DND-41 (cell line): ENCODE measurements at regions not wholly inside any gene's neighbourhood (a gene's known extent, or its start where the extent isn't known, plus 50 kb on each side); places are given as distances from the start of the nearest gene placed in this dataset.

Experiments
- CTCF ChIP-seq: IDR thresholded peaks from 2 replicates; pipeline ENCODE4 v1.5.1; 2012; ENCODE audit warnings: borderline replicate concordance, low read length, moderate library complexity, mild to moderate bottlenecking; ENCODE audit not compliant: poor library complexity, severe bottlenecking; ENCODE audit errors: extremely low read depth
- EZH2 ChIP-seq: IDR thresholded peaks from 3 replicates; pipeline ENCODE4 v1.6.1; 2012; ENCODE audit warnings: borderline replicate concordance, low read depth, mild to moderate bottlenecking, moderate library complexity, low read length, inconsistent platforms; ENCODE audit not compliant: severe bottlenecking

- TF ChIP-seq CTCF, result no peak
- TF ChIP-seq EZH2, result no peak
These were observed 134.1 kb upstream of the VRK1 start for GRCh38 chr14:96663076-96663475.
